GM12865 (cell line): ENCODE measurements at regions not wholly inside any gene's neighbourhood (a gene's known extent, or its start where the extent isn't known, plus 50 kb on each side); places are given as distances from the start of the nearest gene placed in this dataset.

ENCODE experiments used
- DNase-seq: peaks from one replicate; pipeline ENCODE4 v3.0.0; 2010; ENCODE audit warnings: low read depth
- H3K4me3 ChIP-seq: 2 replicates; pipeline ENCODE4 v1.5.1; 2011; ENCODE audit warnings: mild to moderate bottlenecking, low read depth, low read length, control low read depth
- CTCF ChIP-seq: IDR thresholded peaks from 2 replicates; pipeline ENCODE4 v1.5.1; 2011; ENCODE audit warnings: low read length, control low read depth, low read depth, inconsistent platforms; ENCODE audit not compliant: insufficient read depth; ENCODE audit errors: missing control alignments

GRCh38 chr21:25220169-25220568, 387.1 kb downstream of the MRPL39 start:
- no peak overlapping the region for H3K4me3 ChIP-seq
- DNase-seq: no peak
- no peak for TF ChIP-seq CTCF

- H3K4me3 ChIP-seq: no peak overlapping the region
- TF ChIP-seq CTCF: no peak
- peak; percentile 64 for DNase-seq
Measured at GRCh38 chr21:25215698-25216384, 391.4 kb downstream of the MRPL39 start.

DNA sequence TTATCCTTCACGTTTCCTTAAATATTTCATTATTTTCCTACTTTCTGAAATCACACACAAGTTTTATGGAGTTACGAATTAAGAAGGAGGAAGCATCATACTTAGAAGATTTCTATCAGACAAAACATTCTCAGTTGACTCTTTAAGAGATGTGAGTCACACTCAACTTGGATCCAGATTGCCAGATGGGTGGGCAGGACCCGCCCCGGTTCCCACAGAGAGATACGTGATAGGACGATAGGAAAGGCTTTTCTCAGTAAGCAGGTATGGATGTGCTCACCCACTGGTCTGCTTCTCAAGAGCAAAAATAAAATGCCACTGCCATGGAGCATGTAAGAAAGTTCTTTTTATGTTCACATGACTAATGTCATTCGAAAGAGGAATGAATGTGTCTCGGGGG, 392.6 kb downstream of the MRPL39 start:
- no peak for TF ChIP-seq CTCF
- no peak overlapping the region for H3K4me3 ChIP-seq
- DNase-seq: no peak

- no peak for DNase-seq
- TF ChIP-seq CTCF: no peak
- H3K4me3 ChIP-seq: no peak overlapping the region
Measured at GRCh38 chr21:25199944-25200343, 407.3 kb downstream of the MRPL39 start.

DNA sequence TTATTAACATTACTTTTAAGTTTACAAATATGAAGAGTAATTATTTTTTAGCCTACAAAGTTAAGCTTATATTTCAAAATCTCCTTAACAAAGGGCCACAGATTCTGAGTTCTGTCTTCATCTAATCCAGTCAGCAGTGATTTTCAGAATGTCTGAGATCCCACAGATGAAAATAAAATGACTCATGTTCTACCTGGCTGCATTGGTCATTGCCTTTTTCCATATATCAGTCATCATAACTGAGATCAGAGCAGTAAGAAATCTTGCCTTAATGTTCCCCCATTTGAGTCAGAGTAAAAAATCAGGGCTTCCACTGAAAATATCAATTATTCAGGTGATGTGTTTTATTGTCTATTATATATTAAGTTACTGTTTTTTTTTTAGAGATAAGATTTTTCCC, 416.1 kb downstream of the MRPL39 start:
- TF ChIP-seq CTCF: no peak
- H3K4me3 ChIP-seq: no peak overlapping the region
- peak; percentile 73 for DNase-seq

DNA sequence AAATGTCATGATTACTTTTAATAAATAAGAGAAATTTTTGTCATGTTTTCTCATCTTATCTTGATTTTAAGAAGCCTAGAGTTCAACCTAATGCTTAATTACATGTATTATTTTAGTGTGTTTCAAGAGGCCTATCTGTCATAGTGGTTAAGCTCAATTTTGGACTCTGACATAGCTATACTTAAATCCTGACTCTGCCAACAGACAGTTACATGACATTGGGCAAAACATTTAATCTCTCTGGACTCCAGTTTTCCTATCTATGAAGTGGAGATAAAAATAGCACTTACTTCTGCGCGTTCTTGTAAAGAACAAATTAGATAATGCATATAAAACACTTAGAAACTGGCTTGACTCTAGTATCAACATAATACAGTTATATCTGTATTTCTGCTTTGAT, 417.8 kb downstream of the MRPL39 start:
- no peak overlapping the region for H3K4me3 ChIP-seq
- no peak for DNase-seq
- no peak for TF ChIP-seq CTCF

DNA sequence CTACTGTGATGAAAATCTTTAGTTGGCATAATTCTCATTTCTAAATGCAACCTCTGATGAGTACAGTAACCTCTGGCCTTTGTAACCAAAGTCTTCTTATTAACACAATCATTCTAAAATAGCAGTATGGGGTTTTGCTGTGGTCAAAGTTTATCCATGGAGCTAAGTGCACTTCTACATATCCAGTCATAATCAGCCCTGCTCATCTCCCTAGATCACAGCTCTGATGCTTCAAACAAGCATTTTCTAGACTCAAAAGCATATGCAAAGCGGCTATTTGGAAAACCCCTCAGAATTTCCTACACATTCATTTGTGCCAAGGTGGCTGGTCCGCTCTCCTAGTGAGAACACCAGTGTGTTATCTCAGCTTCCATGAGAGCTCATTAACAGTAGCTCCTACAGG, 418.6 kb downstream of the MRPL39 start:
- no peak overlapping the region for H3K4me3 ChIP-seq
- TF ChIP-seq CTCF: no peak
- DNase-seq: peak; percentile 84
